ENCODE measurements at regions not wholly inside any gene's neighbourhood (a gene's known extent, or its start where the extent isn't known, plus 50 kb on each side); places are given as distances from the start of the nearest gene placed in this dataset.

- Histone ChIP-seq H3K36me3 (replicated peaks in 1 of 2) (no peaks in the 10 kb centered on the region), H3K4me1 (replicated peaks in 1 of 2) (no peaks in the 10 kb centered on the region), H3K27me3 (no peaks in the 10 kb centered on the region), H3K9me3 (replicated peaks in 1 of 3) (no peaks in the 10 kb centered on the region), H3K27ac (no peak overlapping the region), H3K4me3 (no peak overlapping the region)
- WGBS, 4 donors, result 78 to 83% (median 80%) methylated on average over 4 of the region's 4 CpGs
- no peak for TF ChIP-seq POLR2A (IDR thresholded peaks at IDR 0.05)
- TF ChIP-seq, protein P1, sequence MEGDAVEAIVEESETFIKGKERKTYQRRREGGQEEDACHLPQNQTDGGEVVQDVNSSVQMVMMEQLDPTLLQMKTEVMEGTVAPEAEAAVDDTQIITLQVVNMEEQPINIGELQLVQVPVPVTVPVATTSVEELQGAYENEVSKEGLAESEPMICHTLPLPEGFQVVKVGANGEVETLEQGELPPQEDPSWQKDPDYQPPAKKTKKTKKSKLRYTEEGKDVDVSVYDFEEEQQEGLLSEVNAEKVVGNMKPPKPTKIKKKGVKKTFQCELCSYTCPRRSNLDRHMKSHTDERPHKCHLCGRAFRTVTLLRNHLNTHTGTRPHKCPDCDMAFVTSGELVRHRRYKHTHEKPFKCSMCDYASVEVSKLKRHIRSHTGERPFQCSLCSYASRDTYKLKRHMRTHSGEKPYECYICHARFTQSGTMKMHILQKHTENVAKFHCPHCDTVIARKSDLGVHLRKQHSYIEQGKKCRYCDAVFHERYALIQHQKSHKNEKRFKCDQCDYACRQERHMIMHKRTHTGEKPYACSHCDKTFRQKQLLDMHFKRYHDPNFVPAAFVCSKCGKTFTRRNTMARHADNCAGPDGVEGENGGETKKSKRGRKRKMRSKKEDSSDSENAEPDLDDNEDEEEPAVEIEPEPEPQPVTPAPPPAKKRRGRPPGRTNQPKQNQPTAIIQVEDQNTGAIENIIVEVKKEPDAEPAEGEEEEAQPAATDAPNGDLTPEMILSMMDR (IDR thresholded peaks at IDR 0.05), result no peak
- no peak for DNase-seq
- intact Hi-C loops (cut with DNase I), result no loop called here
These were observed 1503.1 kb downstream of the PCDH9 start for GRCh38 chr13:65727070-65727469.

GRCh38 chr13:65725006-65725405, 1505.1 kb downstream of the PCDH9 start:
- Histone ChIP-seq H3K4me3 (no peak overlapping the region), H3K9me3 (replicated peaks in 1 of 3) (no peaks in the 10 kb centered on the region), H3K4me1 (replicated peaks in 1 of 2) (no peaks in the 10 kb centered on the region), H3K36me3 (replicated peaks in 1 of 2) (no peaks in the 10 kb centered on the region), H3K27me3 (no peaks in the 10 kb centered on the region), H3K27ac (no peak overlapping the region)
- intact Hi-C loops (cut with DNase I), result no loop called here
- TF ChIP-seq POLR2A (IDR thresholded peaks at IDR 0.05), result no peak
- TF ChIP-seq, protein P1 (IDR thresholded peaks at IDR 0.05), result no peak
- no peak for DNase-seq
- whole genome bisulfite sequencing, 4 donors, result 76 to 86% (median 78%) methylated on average over 3 of the region's 3 CpGs

DNA sequence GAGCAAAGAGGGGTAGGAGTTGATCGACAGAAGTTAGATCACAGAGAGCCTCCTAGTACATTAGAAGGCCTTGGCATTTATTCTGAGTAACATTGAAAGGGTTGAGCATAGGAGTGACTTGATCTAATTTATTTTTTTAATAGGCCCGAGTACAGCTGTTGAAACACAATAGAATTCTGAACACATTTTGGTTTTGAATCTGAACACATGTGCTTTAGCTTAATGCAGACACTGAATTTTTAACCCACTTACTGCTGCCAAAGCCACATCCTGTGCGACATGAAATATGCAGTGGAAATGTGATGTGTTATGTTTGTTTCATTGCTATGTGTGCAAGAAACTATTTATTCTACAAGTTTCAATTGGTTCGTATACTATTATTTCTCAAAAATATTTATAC, 1505.9 kb downstream of the PCDH9 start:
- H3K4me1 ChIP-seq (replicated peaks in 1 of 2), result no peaks in the 10 kb centered on the region
- H3K36me3 ChIP-seq (replicated peaks in 1 of 2), result no peaks in the 10 kb centered on the region
- H3K27ac ChIP-seq, result no peak overlapping the region
- WGBS, 4 donors, result 55 to 67% (median 60%) methylated on average over 4 of the region's 4 CpGs
- H3K27me3 ChIP-seq, result no peaks in the 10 kb centered on the region
- intact Hi-C loops (cut with DNase I), result no loop called here
- TF ChIP-seq, protein P1 (IDR thresholded peaks at IDR 0.05), result no peak
- TF ChIP-seq POLR2A (IDR thresholded peaks at IDR 0.05), result no peak
- no peaks in the 10 kb centered on the region for H3K9me3 ChIP-seq (replicated peaks in 1 of 3)
- no peak for DNase-seq
- no peak overlapping the region for H3K4me3 ChIP-seq

GRCh38 chr13:65722506-65722905, 1507.6 kb downstream of the PCDH9 start:
- intact Hi-C loops (cut with DNase I), result no loop called here
- no peaks in the 10 kb centered on the region for H3K36me3 ChIP-seq (replicated peaks in 1 of 2)
- 72 to 78% (median 76%) methylated on average over 6 of the region's 6 CpGs for WGBS, 4 donors
- TF ChIP-seq POLR2A (IDR thresholded peaks at IDR 0.05), result no peak
- TF ChIP-seq, protein P1 (IDR thresholded peaks at IDR 0.05), result no peak
- no peak overlapping the region for H3K4me3 ChIP-seq
- no peak overlapping the region for H3K27ac ChIP-seq
- DNase-seq, result no peak
- H3K9me3 ChIP-seq (replicated peaks in 1 of 3), result no peaks in the 10 kb centered on the region
- H3K4me1 ChIP-seq (replicated peaks in 1 of 2), result no peaks in the 10 kb centered on the region
- no peaks in the 10 kb centered on the region for H3K27me3 ChIP-seq
